ENCODE measurements at regions not wholly inside any gene's neighbourhood (a gene's known extent, or its start where the extent isn't known, plus 50 kb on each side); places are given as distances from the start of the nearest gene placed in this dataset.

- no peak overlapping the region for H3K4me3 ChIP-seq (ENCODE audit: low read depth, low read length, poor library complexity, severe bottlenecking)
- H3K27ac ChIP-seq (ENCODE audit: low read depth, low read length, poor library complexity, severe bottlenecking): no peak overlapping the region
- CTCF ChIA-PET (ENCODE audit: unreplicated experiment): no interaction called here
- H3K9me3 ChIP-seq (ENCODE audit: low read length): no peaks in the 10 kb centered on the region
- POLR2A ChIA-PET: interaction anchor here (0.6 to 0.7 kb wide), 3 partner anchors 20 to 733 kb away, joined by 3 to 4 read pairs (median 3); no protein-coding TSS in a partner anchor
- H4K20me1 ChIP-seq (ENCODE audit: insufficient read depth, low read length): no peaks in the 10 kb centered on the region
- no peak overlapping the region for H3K4me2 ChIP-seq (ENCODE audit: low read length)
- no peaks in the 10 kb centered on the region for H3K4me1 ChIP-seq (ENCODE audit: insufficient read depth, low read length, poor library complexity, severe bottlenecking)
- no TSS peak for BruUV-seq (replicated peaks)
- H3K9me2 ChIP-seq (ENCODE audit: insufficient read depth, low read length): no peaks in the 10 kb centered on the region; the same call in 1 of the 2 replicates
- H3K36me3 ChIP-seq (ENCODE audit: insufficient read depth, low read length): no peaks in the 10 kb centered on the region
- TF ChIP-seq EZH2phosphoT487 (IDR thresholded peaks at IDR 0.05; ENCODE audit: borderline replicate concordance, low read depth, low read length) (no peak), CTCF (conservative IDR thresholded peaks at IDR 0.05; ENCODE audit: low read length) (no peak)
- H3K79me2 ChIP-seq (ENCODE audit: insufficient read depth, low read depth, low read length): no peaks in the 10 kb centered on the region
- no peak overlapping the region for H2AFZ ChIP-seq (ENCODE audit: low read length)
- DNase-seq (ENCODE audit: low spot score): no peak
- intact Hi-C loops (cut with micrococcal nuclease; ENCODE audit: unreplicated experiment): no loop called here
These were observed 1569.0 kb downstream of the OLFM4 start for GRCh38 chr13:54597540-54598088.

- H4K20me1 ChIP-seq (ENCODE audit: insufficient read depth, low read length): no peaks in the 10 kb centered on the region
- no peak overlapping the region for H3K4me3 ChIP-seq (ENCODE audit: low read depth, low read length, poor library complexity, severe bottlenecking)
- H3K27ac ChIP-seq (ENCODE audit: low read depth, low read length, poor library complexity, severe bottlenecking): no peak overlapping the region
- H3K9me2 ChIP-seq (ENCODE audit: insufficient read depth, low read length): no peaks in the 10 kb centered on the region; the same call in 1 of the 2 replicates
- no peak overlapping the region for H2AFZ ChIP-seq (ENCODE audit: low read length)
- TF ChIP-seq CTCF (conservative IDR thresholded peaks at IDR 0.05; ENCODE audit: low read length) (no peak), EZH2phosphoT487 (IDR thresholded peaks at IDR 0.05; ENCODE audit: borderline replicate concordance, low read depth, low read length) (no peak)
- ChIA-PET POLR2A (interaction anchor here (0.6 kb wide), 1 partner anchor 42 kb away, joined by 4 read pairs; no protein-coding TSS in a partner anchor), CTCF (ENCODE audit: unreplicated experiment) (no interaction called here)
- no peaks in the 10 kb centered on the region for H3K4me1 ChIP-seq (ENCODE audit: insufficient read depth, low read length, poor library complexity, severe bottlenecking)
- DNase-seq (ENCODE audit: low spot score): no peak
- no peaks in the 10 kb centered on the region for H3K79me2 ChIP-seq (ENCODE audit: insufficient read depth, low read depth, low read length)
- intact Hi-C loops (cut with micrococcal nuclease; ENCODE audit: unreplicated experiment): no loop called here
- no peaks in the 10 kb centered on the region for H3K36me3 ChIP-seq (ENCODE audit: insufficient read depth, low read length)
- no peaks in the 10 kb centered on the region for H3K9me3 ChIP-seq (ENCODE audit: low read length)
- H3K4me2 ChIP-seq (ENCODE audit: low read length): no peak overlapping the region
- no TSS peak for BruUV-seq (replicated peaks)
These were observed 1570.8 kb downstream of the OLFM4 start for GRCh38 chr13:54599413-54599812.

GRCh38 chr13:54606944-54607343 is 1578.3 kb downstream of the OLFM4 start:
- no peak for DNase-seq (ENCODE audit: low spot score)
- H2AFZ ChIP-seq (ENCODE audit: low read length): no peak overlapping the region
- H3K4me3 ChIP-seq (ENCODE audit: low read depth, low read length, poor library complexity, severe bottlenecking): no peak overlapping the region
- H4K20me1 ChIP-seq (ENCODE audit: insufficient read depth, low read length): no peaks in the 10 kb centered on the region
- no peak overlapping the region for H3K4me2 ChIP-seq (ENCODE audit: low read length)
- intact Hi-C loops (cut with micrococcal nuclease; ENCODE audit: unreplicated experiment): no loop called here
- H3K9me3 ChIP-seq (ENCODE audit: low read length): no peaks in the 10 kb centered on the region
- H3K9me2 ChIP-seq (ENCODE audit: insufficient read depth, low read length): no peaks in the 10 kb centered on the region
- ChIA-PET POLR2A (no interaction called here), CTCF (ENCODE audit: unreplicated experiment) (no interaction called here)
- H3K36me3 ChIP-seq (ENCODE audit: insufficient read depth, low read length): no peaks in the 10 kb centered on the region
- H3K79me2 ChIP-seq (ENCODE audit: insufficient read depth, low read depth, low read length): no peaks in the 10 kb centered on the region
- TF ChIP-seq EZH2phosphoT487 (IDR thresholded peaks at IDR 0.05; ENCODE audit: borderline replicate concordance, low read depth, low read length) (no peak), CTCF (conservative IDR thresholded peaks at IDR 0.05; ENCODE audit: low read length) (no peak)
- no peaks in the 10 kb centered on the region for H3K4me1 ChIP-seq (ENCODE audit: insufficient read depth, low read length, poor library complexity, severe bottlenecking)
- no TSS peak for BruUV-seq (replicated peaks)
- H3K27ac ChIP-seq (ENCODE audit: low read depth, low read length, poor library complexity, severe bottlenecking): no peak overlapping the region
